ENCODE measurements at regions not wholly inside any gene's neighbourhood (a gene's known extent, or its start where the extent isn't known, plus 50 kb on each side); places are given as distances from the start of the nearest gene placed in this dataset.

DNA sequence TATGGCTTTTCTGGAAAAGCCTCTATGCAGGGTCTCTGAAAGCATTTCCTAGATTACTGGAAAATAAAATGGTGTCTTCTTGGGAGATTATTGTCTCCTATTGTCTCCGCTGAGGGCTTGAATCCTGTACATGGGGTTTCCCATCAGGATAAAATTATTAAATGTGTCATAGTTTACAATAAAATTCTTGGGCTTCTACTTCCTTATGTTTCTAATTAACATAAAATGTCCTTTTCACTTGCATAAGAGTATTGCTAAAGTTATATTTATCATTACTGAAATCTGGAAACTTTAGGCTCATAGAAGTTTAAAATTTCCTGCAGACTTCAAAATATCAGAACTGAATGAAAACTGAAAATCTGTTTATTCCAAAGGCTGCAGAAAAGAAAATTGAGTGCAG lies 595.5 kb upstream of the AGTR1 start:
- Histone ChIP-seq H3K4me2 (ENCODE audit: low read depth, low read length) (no peak overlapping the region), H4K5ac (ENCODE audit: low read depth, low read length) (no peak overlapping the region), H3K27ac (ENCODE audit: insufficient read depth, low read length) (no peak overlapping the region), H2BK120ac (ENCODE audit: low read depth, low read length) (no peak overlapping the region), H3K27me3 (ENCODE audit: control insufficient read depth, insufficient read depth, low read length) (no peaks in the 10 kb centered on the region), H3K4ac (ENCODE audit: low read depth, low read length) (no peak overlapping the region), H3K79me1 (ENCODE audit: low read depth in 1 of 2, low read length in 2 of 2) (no peaks in the 10 kb centered on the region), H4K91ac (ENCODE audit: insufficient read depth, low read depth, low read length) (no peak overlapping the region), H2AK5ac (ENCODE audit: low read depth, low read length) (no peak overlapping the region), H3K9me3 (ENCODE audit: control insufficient read depth, insufficient read depth, low read length) (no peaks in the 10 kb centered on the region), H3K36me3 (ENCODE audit: control insufficient read depth, insufficient read depth, low read length) (no peaks in the 10 kb centered on the region), H3K9me1 (ENCODE audit: insufficient read depth, low read length) (no peaks in the 10 kb centered on the region), H3K4me3 (ENCODE audit: insufficient read depth, low read depth, low read length) (no peak overlapping the region), H4K8ac (ENCODE audit: low read depth in 2 of 2, low read length in 2 of 2) (no peak overlapping the region), H2AFZ (replicated peaks; ENCODE audit: low read length, poor library complexity) (no peak overlapping the region), H4K20me1 (ENCODE audit: insufficient read depth, low read length) (no peaks in the 10 kb centered on the region), H3K18ac (ENCODE audit: low read depth, low read length) (no peak overlapping the region), H3K56ac (ENCODE audit: extremely low read depth, insufficient read depth, low read length) (no peak overlapping the region), H2AK9ac (replicated peaks; ENCODE audit: low read depth, low read length, poor library complexity) (no peak overlapping the region), H3K9ac (ENCODE audit: low read depth, low read length) (no peak overlapping the region), H2BK20ac (ENCODE audit: low read depth, low read length) (no peak overlapping the region), H3K23ac (ENCODE audit: low read depth, low read length) (no peak overlapping the region), H2BK5ac (ENCODE audit: low read depth, low read length, poor library complexity, severe bottlenecking) (no peak overlapping the region), H3K4me1 (ENCODE audit: control insufficient read depth, insufficient read depth, low read length) (no peaks in the 10 kb centered on the region), H2BK15ac (ENCODE audit: low read depth, low read length) (no peak overlapping the region), H3K14ac (replicated peaks; ENCODE audit: low read depth, low read length) (no peak overlapping the region)
- in situ Hi-C loops (cut with MboI; ENCODE audit: low sequenced_read_pairs) (no loop called here), intact Hi-C loops (cut with micrococcal nuclease) (no loop called here), dilution Hi-C loops (cut with HindIII; ENCODE audit: low sequenced_read_pairs, unreplicated experiment) (no loop called here)
- no CpG with 5 or more reads among the region's 1 CpG for WGBS, 2 experiments (ENCODE audit: extremely low coverage in 2 of 2, insufficient read length in 1 of 2)
- ATAC-seq (ENCODE audit: low read depth) (no peak), DNase-seq (no peak)
- ChIA-PET POLR2A (ENCODE audit: unreplicated experiment) (no interaction called here), CTCF (no interaction called here)
- BruUV-seq (replicated peaks), result no TSS peak
- TF ChIP-seq RCOR1 (IDR thresholded peaks at IDR 0.05; ENCODE audit: insufficient replicate concordance, low read length) (no peak), RFX5 (IDR thresholded peaks at IDR 0.05; ENCODE audit: low read depth, low read length) (no peak), RAD21 (IDR thresholded peaks at IDR 0.05; ENCODE audit: low read length) (no peak), CEBPB (IDR thresholded peaks at IDR 0.05; ENCODE audit: low read depth, low read length) (no peak), MXI1 (IDR thresholded peaks at IDR 0.05; ENCODE audit: borderline replicate concordance, low read depth, low read length) (no peak), CHD1 (IDR thresholded peaks at IDR 0.05; ENCODE audit: low read depth, low read length) (no peak), FOS (IDR thresholded peaks at IDR 0.05; ENCODE audit: low read depth, low read length) (no peak), POLR2A (IDR thresholded peaks at IDR 0.05; ENCODE audit: low read depth, low read length) (no peak)
- TF ChIP-seq, protein P1, sequence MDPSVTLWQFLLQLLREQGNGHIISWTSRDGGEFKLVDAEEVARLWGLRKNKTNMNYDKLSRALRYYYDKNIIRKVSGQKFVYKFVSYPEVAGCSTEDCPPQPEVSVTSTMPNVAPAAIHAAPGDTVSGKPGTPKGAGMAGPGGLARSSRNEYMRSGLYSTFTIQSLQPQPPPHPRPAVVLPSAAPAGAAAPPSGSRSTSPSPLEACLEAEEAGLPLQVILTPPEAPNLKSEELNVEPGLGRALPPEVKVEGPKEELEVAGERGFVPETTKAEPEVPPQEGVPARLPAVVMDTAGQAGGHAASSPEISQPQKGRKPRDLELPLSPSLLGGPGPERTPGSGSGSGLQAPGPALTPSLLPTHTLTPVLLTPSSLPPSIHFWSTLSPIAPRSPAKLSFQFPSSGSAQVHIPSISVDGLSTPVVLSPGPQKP (IDR thresholded peaks at IDR 0.05; ENCODE audit: borderline replicate concordance, low read depth, low read length), result no peak
- TF ChIP-seq, protein P2, sequence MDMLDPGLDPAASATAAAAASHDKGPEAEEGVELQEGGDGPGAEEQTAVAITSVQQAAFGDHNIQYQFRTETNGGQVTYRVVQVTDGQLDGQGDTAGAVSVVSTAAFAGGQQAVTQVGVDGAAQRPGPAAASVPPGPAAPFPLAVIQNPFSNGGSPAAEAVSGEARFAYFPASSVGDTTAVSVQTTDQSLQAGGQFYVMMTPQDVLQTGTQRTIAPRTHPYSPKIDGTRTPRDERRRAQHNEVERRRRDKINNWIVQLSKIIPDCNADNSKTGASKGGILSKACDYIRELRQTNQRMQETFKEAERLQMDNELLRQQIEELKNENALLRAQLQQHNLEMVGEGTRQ (IDR thresholded peaks at IDR 0.05; ENCODE audit: low read depth, low read length), result no peak
- TF ChIP-seq, protein P3, sequence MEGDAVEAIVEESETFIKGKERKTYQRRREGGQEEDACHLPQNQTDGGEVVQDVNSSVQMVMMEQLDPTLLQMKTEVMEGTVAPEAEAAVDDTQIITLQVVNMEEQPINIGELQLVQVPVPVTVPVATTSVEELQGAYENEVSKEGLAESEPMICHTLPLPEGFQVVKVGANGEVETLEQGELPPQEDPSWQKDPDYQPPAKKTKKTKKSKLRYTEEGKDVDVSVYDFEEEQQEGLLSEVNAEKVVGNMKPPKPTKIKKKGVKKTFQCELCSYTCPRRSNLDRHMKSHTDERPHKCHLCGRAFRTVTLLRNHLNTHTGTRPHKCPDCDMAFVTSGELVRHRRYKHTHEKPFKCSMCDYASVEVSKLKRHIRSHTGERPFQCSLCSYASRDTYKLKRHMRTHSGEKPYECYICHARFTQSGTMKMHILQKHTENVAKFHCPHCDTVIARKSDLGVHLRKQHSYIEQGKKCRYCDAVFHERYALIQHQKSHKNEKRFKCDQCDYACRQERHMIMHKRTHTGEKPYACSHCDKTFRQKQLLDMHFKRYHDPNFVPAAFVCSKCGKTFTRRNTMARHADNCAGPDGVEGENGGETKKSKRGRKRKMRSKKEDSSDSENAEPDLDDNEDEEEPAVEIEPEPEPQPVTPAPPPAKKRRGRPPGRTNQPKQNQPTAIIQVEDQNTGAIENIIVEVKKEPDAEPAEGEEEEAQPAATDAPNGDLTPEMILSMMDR (conservative IDR thresholded peaks at IDR 0.05; ENCODE audit: low read depth, low read length), result no peak

All from IMR-90 (cell line).